Inflammatory macrophage treated with lipopolysaccharide for 1 hour (primary cell): ENCODE measurements at regions not wholly inside any gene's neighbourhood (a gene's known extent, or its start where the extent isn't known, plus 50 kb on each side); places are given as distances from the start of the nearest gene placed in this dataset.

Experiments
- DNase-seq, 2 donors: peaks; one replicate each; pipeline ENCODE4 v3.0.0-alpha.2; 2020 to 2022

GRCh38 chr6:120614723-120615122, 719.6 kb downstream of the TBC1D32 start:
- DNase-seq, result no peak

- DNase-seq, result no peak
Measured at GRCh38 chr6:120608826-120609225, 725.5 kb downstream of the TBC1D32 start.

- no peak for DNase-seq
Measured at GRCh38 chr6:120606743-120607142, 727.5 kb downstream of the TBC1D32 start.

GRCh38 chr6:120604510-120604909, 729.8 kb downstream of the TBC1D32 start:
- no peak for DNase-seq

- DNase-seq, result no peak
Measured at GRCh38 chr6:120590611-120591010, 743.7 kb downstream of the TBC1D32 start.

GRCh38 chr6:120588424-120588823, 745.9 kb downstream of the TBC1D32 start:
- no peak for DNase-seq

- DNase-seq, result no peak
Measured at GRCh38 chr6:120587381-120587780, 746.9 kb downstream of the TBC1D32 start.

- no peak for DNase-seq
Measured at GRCh38 chr6:120584111-120584760, 750.0 kb downstream of the TBC1D32 start.

- DNase-seq, result no peak
Measured at GRCh38 chr6:120576061-120576460, 758.2 kb downstream of the TBC1D32 start.

- no peak for DNase-seq
Measured at GRCh38 chr6:120569714-120570113, 764.6 kb downstream of the TBC1D32 start.

- DNase-seq, result no peak
Measured at GRCh38 chr6:120564779-120565178, 769.5 kb downstream of the TBC1D32 start.

- DNase-seq, result no peak
Measured at GRCh38 chr6:120558294-120558693, 776.0 kb downstream of the TBC1D32 start.

- DNase-seq, result no peak
Measured at GRCh38 chr6:120557554-120557953, 776.7 kb downstream of the TBC1D32 start.

GRCh38 chr6:120556491-120556890, 777.8 kb downstream of the TBC1D32 start:
- DNase-seq, result no peak

- DNase-seq, result no peak
Measured at GRCh38 chr6:120553353-120553752, 780.9 kb downstream of the TBC1D32 start.

- DNase-seq, result no peak
Measured at GRCh38 chr6:120545353-120545752, 788.9 kb downstream of the TBC1D32 start.

GRCh38 chr6:120534954-120535353, 799.3 kb downstream of the TBC1D32 start:
- no peak for DNase-seq

- DNase-seq, result no peak
Measured at GRCh38 chr6:120526576-120526975, 807.7 kb downstream of the TBC1D32 start.

GRCh38 chr6:120514544-120514943, 819.7 kb downstream of the TBC1D32 start:
- DNase-seq, result no peak

- DNase-seq, result no peak
Measured at GRCh38 chr6:120511712-120512111, 822.6 kb downstream of the TBC1D32 start.

- DNase-seq, result no peak
Measured at GRCh38 chr6:120498711-120499110, 835.6 kb downstream of the TBC1D32 start.

GRCh38 chr6:120496661-120497060, 837.6 kb downstream of the TBC1D32 start:
- DNase-seq, result no peak

- no peak for DNase-seq
Measured at GRCh38 chr6:120493505-120493904, 840.8 kb downstream of the TBC1D32 start.

GRCh38 chr6:120489941-120490340, 844.3 kb downstream of the TBC1D32 start:
- DNase-seq, result no peak

GRCh38 chr6:120484146-120484545, 850.1 kb downstream of the TBC1D32 start:
- no peak for DNase-seq
